MCF 10A (cell line): ENCODE measurements at regions not wholly inside any gene's neighbourhood (a gene's known extent, or its start where the extent isn't known, plus 50 kb on each side); places are given as distances from the start of the nearest gene placed in this dataset.

ENCODE experiments used
- BruUV-seq: library from RNA; stranded (reverse); fragments of 400-500 nt; replicated peaks from 2 replicates; lab custom pipeline; 2021; lab: Mats Ljungman, UMichigan
- CTCF ChIA-PET: fragments of 300-600 bp; sonication (Branson Sonifier 250); formaldehyde crosslinking; extraction: SDS; loops from one replicate; lab custom pipeline; 2021; ENCODE audit warnings: antibody characterized with exemption, inconsistent platforms; lab: Yijun Ruan, JAX
- POLR2A ChIA-PET: fragments of 300-600, 350-650 bp; sonication (Branson Sonifier 250); formaldehyde crosslinking; extraction: SDS; loops from one replicate; lab custom pipeline; 2020; ENCODE audit warnings: antibody characterized with exemption, inconsistent platforms; lab: Yijun Ruan, JAX
- DNase-seq: peaks from one replicate; pipeline ENCODE4 v3.0.0-alpha.2; 2018; ENCODE audit not compliant: unreplicated experiment
- H3K27ac Mint-ChIP-seq: one replicate; pipeline ENCODE4 v1.8.0; 2022; ENCODE audit warnings: mild to moderate bottlenecking, low read depth, mixed read lengths; ENCODE audit not compliant: unreplicated experiment
- H3K27me3 Mint-ChIP-seq: one replicate; pipeline ENCODE4 v1.8.0; 2022; ENCODE audit warnings: mixed read lengths; ENCODE audit not compliant: insufficient read depth, unreplicated experiment
- H3K36me3 Mint-ChIP-seq: one replicate; pipeline ENCODE4 v1.8.0; 2022; ENCODE audit warnings: mild to moderate bottlenecking, moderate library complexity, mixed read lengths; ENCODE audit not compliant: insufficient read depth, unreplicated experiment
- H3K4me1 Mint-ChIP-seq: one replicate; pipeline ENCODE4 v1.8.0; 2022; ENCODE audit warnings: mixed read lengths; ENCODE audit not compliant: insufficient read depth, unreplicated experiment
- H3K4me3 Mint-ChIP-seq: one replicate; pipeline ENCODE4 v1.8.0; 2022; ENCODE audit warnings: mild to moderate bottlenecking, moderate library complexity, mixed read lengths; ENCODE audit not compliant: unreplicated experiment
- H3K9me3 Mint-ChIP-seq: one replicate; pipeline ENCODE4 v1.8.0; 2022; ENCODE audit warnings: mixed read lengths; ENCODE audit not compliant: unreplicated experiment
- CTCF ChIP-seq: fragments of 200-600 bp; IDR thresholded peaks from one replicate; pipeline ENCODE4 v1.8.0; 2022; ENCODE audit warnings: antibody characterized with exemption, mild to moderate bottlenecking; ENCODE audit not compliant: unreplicated experiment
- intact Hi-C: fragments of 100-400 bp; cut with micrococcal nuclease; formaldehyde crosslinking; loops from 2 replicates; pipeline ENCODE4 v1.14.1; 2022

- H3K4me1 Mint-ChIP-seq: no peaks in the 10 kb centered on the region
- TF ChIP-seq CTCF: no peak
- H3K27me3 Mint-ChIP-seq: no peaks in the 10 kb centered on the region
- DNase-seq: no peak
- H3K4me3 Mint-ChIP-seq: no peak overlapping the region
- intact Hi-C loops: no loop called here
- CTCF ChIA-PET: interaction anchor here (0.8 kb wide), 1 partner anchor 36 kb away, joined by 4 read pairs; no protein-coding TSS in a partner anchor
- no peak overlapping the region for H3K27ac Mint-ChIP-seq
- POLR2A ChIA-PET: no interaction called here
- H3K9me3 Mint-ChIP-seq: no peaks in the 10 kb centered on the region
- no TSS peak for BruUV-seq
- H3K36me3 Mint-ChIP-seq: no peaks in the 10 kb centered on the region
Observed at GRCh38 chr3:65083240-65083639, 395.4 kb upstream of the ADAMTS9 start.

- H3K4me1 Mint-ChIP-seq: no peaks in the 10 kb centered on the region
- no peak for TF ChIP-seq CTCF
- no peaks in the 10 kb centered on the region for H3K27me3 Mint-ChIP-seq
- CTCF ChIA-PET: no interaction called here
- H3K9me3 Mint-ChIP-seq: no peaks in the 10 kb centered on the region
- no TSS peak for BruUV-seq
- no peak overlapping the region for H3K27ac Mint-ChIP-seq
- no peaks in the 10 kb centered on the region for H3K36me3 Mint-ChIP-seq
- POLR2A ChIA-PET: interaction anchor here (0.7 kb wide), 1 partner anchor 25 kb away, joined by 3 read pairs; no protein-coding TSS in a partner anchor
- intact Hi-C loops: no loop called here
- DNase-seq: no peak
- H3K4me3 Mint-ChIP-seq: no peak overlapping the region
Observed at GRCh38 chr3:65081536-65081935, 393.7 kb upstream of the ADAMTS9 start.

- Mint-ChIP-seq H3K36me3 (no peaks in the 10 kb centered on the region), H3K27ac (no peak overlapping the region), H3K4me1 (no peaks in the 10 kb centered on the region), H3K27me3 (no peaks in the 10 kb centered on the region), H3K4me3 (no peak overlapping the region), H3K9me3 (no peaks in the 10 kb centered on the region)
- ChIA-PET CTCF (no interaction called here), POLR2A (no interaction called here)
- DNase-seq: no peak
- no peak for TF ChIP-seq CTCF
- BruUV-seq: no TSS peak
- intact Hi-C loops: no loop called here
Observed at GRCh38 chr3:65080432-65080831, 392.6 kb upstream of the ADAMTS9 start.

- no peaks in the 10 kb centered on the region for H3K36me3 Mint-ChIP-seq
- CTCF ChIA-PET: no interaction called here
- H3K4me3 Mint-ChIP-seq: no peak overlapping the region
- POLR2A ChIA-PET: no interaction called here
- H3K27me3 Mint-ChIP-seq: no peaks in the 10 kb centered on the region
- intact Hi-C loops: no loop called here
- no TSS peak for BruUV-seq
- DNase-seq: no peak
- no peaks in the 10 kb centered on the region for H3K4me1 Mint-ChIP-seq
- H3K9me3 Mint-ChIP-seq: no peaks in the 10 kb centered on the region
- no peak for TF ChIP-seq CTCF
- H3K27ac Mint-ChIP-seq: no peak overlapping the region
Observed at GRCh38 chr3:65079560-65079959, 391.8 kb upstream of the ADAMTS9 start.
